HUES64 (cell line): ENCODE measurements at regions not wholly inside any gene's neighbourhood (a gene's known extent, or its start where the extent isn't known, plus 50 kb on each side); places are given as distances from the start of the nearest gene placed in this dataset.
"Not testable (repeated sequence)": the region's sequence is repeated elsewhere in the genome, so short reads cannot be mapped to it uniquely, and the experiment has no call there.

Source experiments
- H3K27ac ChIP-seq: 2 replicates; pipeline ENCODE4 v1.7.0; 2013; ENCODE audit warnings: low read depth, low read length, inconsistent platforms
- H3K27me3 ChIP-seq: 2 replicates; pipeline ENCODE4 v1.6.1; 2013; ENCODE audit warnings: mild to moderate bottlenecking, low read length; ENCODE audit not compliant: insufficient read depth
- H3K36me3 ChIP-seq: 2 replicates; pipeline ENCODE4 v1.6.1; 2013; ENCODE audit warnings: mild to moderate bottlenecking, low read length; ENCODE audit not compliant: insufficient read depth
- H3K4me1 ChIP-seq: 2 replicates; pipeline ENCODE4 v1.6.1; 2013; ENCODE audit warnings: mild to moderate bottlenecking, low read length, moderate library complexity; ENCODE audit not compliant: insufficient read depth
- H3K4me3 ChIP-seq: 2 replicates; pipeline ENCODE4 v1.5.1; 2013; ENCODE audit warnings: mild to moderate bottlenecking, low read length, moderate library complexity
- H3K9ac ChIP-seq: 2 replicates; pipeline ENCODE4 v1.6.1; 2013; ENCODE audit warnings: mild to moderate bottlenecking, low read depth, low read length
- H3K9me3 ChIP-seq: 2 replicates; pipeline ENCODE4 v1.6.1; 2013; ENCODE audit warnings: low read depth, low read length; ENCODE audit not compliant: insufficient read depth
- WGBS: fragments of 150-250, 120-280 bp; methylation state at CpG from one replicate; pipeline ENCODE4 v1.1.7; 2013; ENCODE audit warnings: missing lambda C conversion rate; 5-methylcytosine and 5-hydroxymethylcytosine counted together

GRCh38 chr4:85018983-85019382 lies 52.5 kb upstream of the WDFY3 start:
- no peak overlapping the region for H3K4me3 ChIP-seq
- WGBS, result 96% methylated on average over 7 of the region's 7 CpGs

GRCh38 chr4:85019411-85019810 lies 52.9 kb upstream of the WDFY3 start:
- 90% methylated on average over 2 of the region's 2 CpGs for WGBS
- no peaks in the 10 kb centered on the region for H3K36me3 ChIP-seq
- H3K27me3 ChIP-seq, result no peaks in the 10 kb centered on the region
- no peaks in the 10 kb centered on the region for H3K4me1 ChIP-seq
- H3K9me3 ChIP-seq, result no peaks in the 10 kb centered on the region
- no peak overlapping the region for H3K9ac ChIP-seq
- H3K4me3 ChIP-seq, result no peak overlapping the region
- H3K27ac ChIP-seq, result no peak overlapping the region

More at GRCh38 chr4:85018983-85019382, 52.5 kb upstream of the WDFY3 start:
- H3K4me1 ChIP-seq, result no peaks in the 10 kb centered on the region
- H3K27ac ChIP-seq, result no peak overlapping the region
- no peaks in the 10 kb centered on the region for H3K27me3 ChIP-seq
- H3K36me3 ChIP-seq, result no peaks in the 10 kb centered on the region
- H3K9ac ChIP-seq, result no peak overlapping the region
- H3K9me3 ChIP-seq, result no peaks in the 10 kb centered on the region

- Histone ChIP-seq H3K4me3 (no peak overlapping the region), H3K27me3 (no peaks in the 10 kb centered on the region), H3K27ac (no peak overlapping the region), H3K9me3 (no peaks in the 10 kb centered on the region), H3K4me1 (no peaks in the 10 kb centered on the region), H3K36me3 (no peaks in the 10 kb centered on the region), H3K9ac (no peak overlapping the region)
- 94% methylated on average over 5 of the region's 6 CpGs for WGBS
Observed at GRCh38 chr4:85024671-85025070, 58.2 kb upstream of the WDFY3 start.

GRCh38 chr4:85028910-85029309 lies 62.4 kb upstream of the WDFY3 start:
- Histone ChIP-seq H3K9me3 (peaks cover 22% of the 10 kb centered on the region), H3K27ac (no peak overlapping the region), H3K4me3 (no peak overlapping the region), H3K9ac (no peak overlapping the region), H3K36me3 (no peaks in the 10 kb centered on the region), H3K4me1 (no peaks in the 10 kb centered on the region), H3K27me3 (no peaks in the 10 kb centered on the region)
- 83% methylated on average over 4 of the region's 4 CpGs for WGBS

- WGBS, result 92% methylated on average over 4 of the region's 4 CpGs
- Histone ChIP-seq H3K4me3 (no peak overlapping the region), H3K27ac (no peak overlapping the region), H3K4me1 (no peaks in the 10 kb centered on the region), H3K9me3 (peaks cover 28% of the 10 kb centered on the region), H3K9ac (no peak overlapping the region), H3K36me3 (no peaks in the 10 kb centered on the region), H3K27me3 (no peaks in the 10 kb centered on the region)
Observed at GRCh38 chr4:85029453-85029852, 63.0 kb upstream of the WDFY3 start.

GRCh38 chr4:85030156-85030555 lies 63.7 kb upstream of the WDFY3 start:
- peaks cover 31% of the 10 kb centered on the region for H3K9me3 ChIP-seq
- no peak overlapping the region for H3K27ac ChIP-seq
- H3K9ac ChIP-seq, result no peak overlapping the region
- H3K4me1 ChIP-seq, result no peaks in the 10 kb centered on the region
- H3K4me3 ChIP-seq, result no peak overlapping the region
- WGBS, result 95% methylated on average over 3 of the region's 3 CpGs
- H3K27me3 ChIP-seq, result no peaks in the 10 kb centered on the region
- no peaks in the 10 kb centered on the region for H3K36me3 ChIP-seq

- not testable (repeated sequence) for H3K27me3 ChIP-seq, H3K27ac ChIP-seq, H3K4me1 ChIP-seq, H3K4me3 ChIP-seq, H3K9ac ChIP-seq, H3K36me3 ChIP-seq
- 93% methylated on average over 6 of the region's 6 CpGs for WGBS
- peaks cover 31% of the 10 kb centered on the region for H3K9me3 ChIP-seq
Observed at GRCh38 chr4:85033838-85034237, 67.3 kb upstream of the WDFY3 start.

GRCh38 chr4:85039526-85039925 lies 73.0 kb upstream of the WDFY3 start:
- WGBS, result 83% methylated on average over 1 of the region's 1 CpG

GRCh38 chr4:85043812-85044496 lies 77.5 kb upstream of the WDFY3 start:
- 87% methylated on average over 6 of the region's 6 CpGs for WGBS
- H3K27me3 ChIP-seq, H3K27ac ChIP-seq, H3K36me3 ChIP-seq, H3K9ac ChIP-seq, H3K4me3 ChIP-seq, H3K4me1 ChIP-seq, H3K9me3 ChIP-seq: not testable (repeated sequence)

More at GRCh38 chr4:85039526-85039925, 73.0 kb upstream of the WDFY3 start:
- no peak overlapping the region for H3K4me3 ChIP-seq
- H3K27me3 ChIP-seq, result no peaks in the 10 kb centered on the region
- no peak overlapping the region for H3K9ac ChIP-seq
- no peak overlapping the region for H3K27ac ChIP-seq
- H3K4me1 ChIP-seq, result peaks cover 3% of the 10 kb centered on the region; the same call in 1 of the 2 replicates
- peaks cover 8% of the 10 kb centered on the region for H3K9me3 ChIP-seq
- no peaks in the 10 kb centered on the region for H3K36me3 ChIP-seq

GRCh38 chr4:85050736-85051135 lies 84.2 kb upstream of the WDFY3 start:
- H3K9me3 ChIP-seq, result no peaks in the 10 kb centered on the region
- 88% methylated on average over 1 of the region's 1 CpG for WGBS
- no peaks in the 10 kb centered on the region for H3K36me3 ChIP-seq
- no peak overlapping the region for H3K4me3 ChIP-seq
- no peaks in the 10 kb centered on the region for H3K27me3 ChIP-seq
- H3K27ac ChIP-seq, result no peak overlapping the region
- H3K4me1 ChIP-seq, result no peaks in the 10 kb centered on the region
- no peak overlapping the region for H3K9ac ChIP-seq

- no peak overlapping the region for H3K9ac ChIP-seq
- H3K9me3 ChIP-seq, result no peaks in the 10 kb centered on the region
- H3K36me3 ChIP-seq, result no peaks in the 10 kb centered on the region
- no peak overlapping the region for H3K4me3 ChIP-seq
- WGBS, result 75% methylated on average over 2 of the region's 2 CpGs
- no peaks in the 10 kb centered on the region for H3K27me3 ChIP-seq
- no peak overlapping the region for H3K27ac ChIP-seq
- no peaks in the 10 kb centered on the region for H3K4me1 ChIP-seq
Observed at GRCh38 chr4:85051526-85051925, 85.0 kb upstream of the WDFY3 start.

GRCh38 chr4:85054925-85055324 lies 88.4 kb upstream of the WDFY3 start:
- WGBS, result 77% methylated on average over 3 of the region's 3 CpGs

More at GRCh38 chr4:85054925-85055324, 88.4 kb upstream of the WDFY3 start:
- not testable (repeated sequence) for H3K27ac ChIP-seq, H3K36me3 ChIP-seq, H3K9me3 ChIP-seq, H3K4me3 ChIP-seq, H3K9ac ChIP-seq, H3K4me1 ChIP-seq, H3K27me3 ChIP-seq
